RWPE2 (cell line): ENCODE measurements at regions not wholly inside any gene's neighbourhood (a gene's known extent, or its start where the extent isn't known, plus 50 kb on each side); places are given as distances from the start of the nearest gene placed in this dataset.

Experiments used
- ATAC-seq: fragments of 200-7000 bp; cut with Tn5 transposase; 3 replicates; pipeline ENCODE4 v1.9.1; 2021; ENCODE audit warnings: low read depth
- DNase-seq: peaks from one replicate; pipeline ENCODE4 v3.0.0-alpha.2; 2020; ENCODE audit warnings: low spot score
- H3K27ac ChIP-seq: fragments of 450-650 bp; 2 replicates; pipeline ENCODE4 v1.5.1; 2017; ENCODE audit warnings: mild to moderate bottlenecking; ENCODE audit not compliant: poor library complexity, severe bottlenecking
- H3K27me3 ChIP-seq: fragments of 250-450 bp; sonication (Bioruptor Pico); 2 replicates; pipeline ENCODE4 v1.5.1; 2021; ENCODE audit warnings: mild to moderate bottlenecking, moderate library complexity; ENCODE audit not compliant: insufficient read depth, poor library complexity, severe bottlenecking
- H3K36me3 ChIP-seq: fragments of 250-450 bp; sonication (Bioruptor Pico); 2 replicates; pipeline ENCODE4 v1.5.1; 2020; ENCODE audit warnings: low read depth, mild to moderate bottlenecking, moderate library complexity
- H3K4me1 ChIP-seq: fragments of 250-450 bp; sonication (Bioruptor Pico); 2 replicates; pipeline ENCODE4 v1.5.1; 2021; ENCODE audit warnings: mild to moderate bottlenecking, moderate library complexity; ENCODE audit not compliant: insufficient read depth, poor library complexity, severe bottlenecking
- H3K4me3 ChIP-seq: fragments of 250-450 bp; sonication (Bioruptor Pico); 2 replicates; pipeline ENCODE4 v1.5.1; 2021; ENCODE audit warnings: mild to moderate bottlenecking, moderate library complexity; ENCODE audit not compliant: severe bottlenecking
- H3K9me3 ChIP-seq: fragments of 250-450 bp; sonication (Bioruptor Pico); 2 replicates; pipeline ENCODE4 v1.5.1; 2021; ENCODE audit warnings: mild to moderate bottlenecking, moderate library complexity; ENCODE audit not compliant: severe bottlenecking
- CTCF ChIP-seq: fragments of 450-650 bp; IDR thresholded peaks from one replicate; pipeline ENCODE4 v1.5.1; 2017; ENCODE audit warnings: mild to moderate bottlenecking, moderate library complexity; ENCODE audit not compliant: poor library complexity, severe bottlenecking

GRCh38 chr10:37685741-37686683, 171.4 kb downstream of the ZNF248 start:
- Histone ChIP-seq H3K4me3 (no peak overlapping the region), H3K27ac (no peak overlapping the region), H3K36me3 (no peaks in the 10 kb centered on the region), H3K4me1 (no peaks in the 10 kb centered on the region), H3K27me3 (no peaks in the 10 kb centered on the region), H3K9me3 (no peaks in the 10 kb centered on the region)
- ATAC-seq (no peak), DNase-seq (no peak)
- no peak for TF ChIP-seq CTCF

GRCh38 chr10:37684765-37685164, 172.6 kb downstream of the ZNF248 start:
- no peak overlapping the region for H3K27ac ChIP-seq
- no peaks in the 10 kb centered on the region for H3K9me3 ChIP-seq
- ATAC-seq: no peak
- no peak for TF ChIP-seq CTCF
- no peak overlapping the region for H3K4me3 ChIP-seq
- H3K36me3 ChIP-seq: no peaks in the 10 kb centered on the region
- H3K4me1 ChIP-seq: no peaks in the 10 kb centered on the region
- no peaks in the 10 kb centered on the region for H3K27me3 ChIP-seq
- no peak for DNase-seq

DNA sequence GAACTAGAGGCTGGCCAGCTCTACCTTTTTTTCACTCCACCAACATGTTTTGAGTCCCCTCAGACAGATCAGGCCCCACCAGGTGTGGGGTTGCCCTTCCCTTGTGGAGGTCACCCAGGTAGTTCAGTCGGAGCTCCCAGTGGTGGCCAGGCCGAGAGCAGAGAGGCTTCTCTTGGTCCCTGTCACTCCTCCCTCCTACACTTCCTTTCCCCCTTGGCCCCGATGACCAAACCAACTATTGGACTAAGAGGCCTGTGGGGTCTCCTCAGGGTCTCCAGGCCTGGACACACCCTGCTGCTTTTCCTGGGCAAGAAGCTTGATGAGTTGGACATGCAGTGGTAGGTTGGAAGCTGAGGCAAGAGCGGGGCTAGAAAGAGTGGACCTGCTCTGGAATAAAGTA, 174.8 kb downstream of the ZNF248 start:
- no peaks in the 10 kb centered on the region for H3K4me1 ChIP-seq
- H3K27me3 ChIP-seq: no peaks in the 10 kb centered on the region
- TF ChIP-seq CTCF: no peak
- H3K36me3 ChIP-seq: no peaks in the 10 kb centered on the region
- ATAC-seq: no peak
- H3K27ac ChIP-seq: no peak overlapping the region
- no peaks in the 10 kb centered on the region for H3K9me3 ChIP-seq
- no peak overlapping the region for H3K4me3 ChIP-seq
- no peak for DNase-seq

- Histone ChIP-seq H3K9me3 (no peaks in the 10 kb centered on the region), H3K27me3 (no peaks in the 10 kb centered on the region), H3K36me3 (no peaks in the 10 kb centered on the region), H3K27ac (no peak overlapping the region), H3K4me3 (no peak overlapping the region), H3K4me1 (no peaks in the 10 kb centered on the region)
- ATAC-seq (no peak), DNase-seq (no peak)
- no peak for TF ChIP-seq CTCF
Measured at GRCh38 chr10:37681617-37681999, 175.8 kb downstream of the ZNF248 start.
